Effector memory CD8-positive, alpha-beta T cell (primary cell): ENCODE measurements at regions not wholly inside any gene's neighbourhood (a gene's known extent, or its start where the extent isn't known, plus 50 kb on each side); places are given as distances from the start of the nearest gene placed in this dataset.

Source experiments
- ATAC-seq: fragments of 150-1000 bp; cut with Tn5 transposase; replicated peaks from 2 replicates; pipeline ENCODE4 v1.10.0; 2021; ENCODE audit warnings: mild to moderate bottlenecking, moderate library complexity
- DNase-seq, 3 experiments: peaks; one replicate each; pipeline ENCODE4 v3.0.0; 2021
- H3K27ac Mint-ChIP-seq, 2 donors: one replicate each; pipeline ENCODE4 v1.8.0; 2022; ENCODE audit warnings: mild to moderate bottlenecking in 2 of 2, mixed read lengths in 2 of 2, moderate library complexity in 2 of 2
- H3K27me3 Mint-ChIP-seq, 2 donors: one replicate each; pipeline ENCODE4 v1.8.0; 2022; ENCODE audit warnings: mixed read lengths in 2 of 2
- H3K36me3 Mint-ChIP-seq: one replicate; pipeline ENCODE4 v1.8.0; 2022; ENCODE audit warnings: mild to moderate bottlenecking, moderate library complexity, mixed read lengths; ENCODE audit not compliant: insufficient read depth
- H3K4me1 Mint-ChIP-seq, 2 donors: one replicate each; pipeline ENCODE4 v1.8.0; 2022; ENCODE audit warnings: low read depth in 2 of 2, mixed read lengths in 2 of 2
- H3K4me3 Mint-ChIP-seq, 2 donors: one replicate each; pipeline ENCODE4 v1.8.0; 2022; ENCODE audit warnings: mild to moderate bottlenecking in 2 of 2, mixed read lengths in 2 of 2, moderate library complexity in 2 of 2
- H3K9me3 Mint-ChIP-seq, 2 donors: one replicate each; pipeline ENCODE4 v1.8.0; 2022; ENCODE audit warnings: mixed read lengths in 2 of 2

DNA sequence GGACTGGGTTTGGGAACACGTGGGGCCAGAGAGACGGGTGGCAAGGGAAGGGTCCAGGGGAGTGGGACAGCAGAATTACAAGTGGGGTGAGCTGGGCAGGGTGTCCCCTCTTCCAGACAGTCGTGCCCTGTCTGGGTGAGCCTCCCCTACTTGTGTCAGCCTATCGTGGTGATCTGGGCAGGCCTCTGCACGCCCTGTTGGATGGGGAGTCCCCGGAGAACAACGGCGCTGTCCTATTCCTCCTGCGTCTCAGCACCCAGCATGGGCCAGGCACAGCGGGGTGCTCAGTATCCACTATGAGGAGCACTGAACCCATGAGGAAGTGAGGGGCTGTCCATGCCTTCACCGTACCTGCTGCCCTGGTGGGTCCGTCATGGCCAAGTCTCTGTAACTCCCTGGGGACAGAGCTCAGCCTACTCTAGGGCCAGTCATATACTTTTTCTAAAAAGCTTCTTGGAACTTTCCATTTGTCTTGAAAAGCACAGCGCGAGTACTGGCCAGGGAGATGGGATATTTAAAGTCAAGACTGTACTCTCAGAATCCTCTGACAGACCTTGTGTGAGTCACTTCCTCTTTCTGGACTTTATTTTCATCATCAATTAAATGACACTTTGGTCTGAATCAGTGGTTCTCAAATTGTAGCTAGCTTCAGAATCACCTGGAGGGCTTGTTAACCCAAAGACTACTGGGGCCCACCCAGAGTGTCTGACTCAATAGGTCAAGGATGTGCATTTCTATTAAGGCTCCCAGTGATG lies 81.7 kb upstream of the NECTIN1 start:
- H3K36me3 Mint-ChIP-seq, result peaks cover 3% of the 10 kb centered on the region
- ATAC-seq (no peak), DNase-seq (no peak)
- no peak overlapping the region for H3K27ac Mint-ChIP-seq
- peaks cover 26 to 55% of the 10 kb centered on the region in 2 donors for H3K27me3 Mint-ChIP-seq
- H3K9me3 Mint-ChIP-seq, result no peaks in the 10 kb centered on the region
- H3K4me3 Mint-ChIP-seq, result no peak overlapping the region
- H3K4me1 Mint-ChIP-seq, result no peaks in the 10 kb centered on the region

DNA sequence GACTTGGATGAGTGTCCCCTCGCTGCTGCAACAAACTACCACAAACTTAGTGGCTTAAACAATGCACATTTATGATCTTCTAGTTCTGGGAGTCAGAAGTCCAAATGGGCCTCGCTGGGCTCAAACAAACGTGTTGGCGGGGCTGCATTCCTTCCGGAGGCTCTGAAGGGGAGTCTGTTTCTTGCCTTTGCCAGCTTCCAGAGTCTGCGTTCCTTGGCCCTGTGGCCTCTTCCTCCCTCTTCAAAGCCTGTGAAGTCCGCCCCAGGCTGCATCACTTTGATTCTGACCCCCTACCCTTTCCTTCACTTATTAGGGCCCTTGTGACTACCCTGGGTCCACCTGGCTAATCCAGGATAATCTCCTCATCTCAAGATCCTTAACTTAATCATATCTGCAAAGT lies 80.3 kb upstream of the NECTIN1 start:
- H3K9me3 Mint-ChIP-seq, result no peaks in the 10 kb centered on the region
- H3K27ac Mint-ChIP-seq, result no peak overlapping the region
- H3K4me1 Mint-ChIP-seq, result no peaks in the 10 kb centered on the region
- H3K27me3 Mint-ChIP-seq, result peaks cover 19 to 68% of the 10 kb centered on the region in 2 donors
- DNase-seq (no peak), ATAC-seq (no peak)
- H3K36me3 Mint-ChIP-seq, result peaks cover 3% of the 10 kb centered on the region
- H3K4me3 Mint-ChIP-seq, result no peak overlapping the region

DNA sequence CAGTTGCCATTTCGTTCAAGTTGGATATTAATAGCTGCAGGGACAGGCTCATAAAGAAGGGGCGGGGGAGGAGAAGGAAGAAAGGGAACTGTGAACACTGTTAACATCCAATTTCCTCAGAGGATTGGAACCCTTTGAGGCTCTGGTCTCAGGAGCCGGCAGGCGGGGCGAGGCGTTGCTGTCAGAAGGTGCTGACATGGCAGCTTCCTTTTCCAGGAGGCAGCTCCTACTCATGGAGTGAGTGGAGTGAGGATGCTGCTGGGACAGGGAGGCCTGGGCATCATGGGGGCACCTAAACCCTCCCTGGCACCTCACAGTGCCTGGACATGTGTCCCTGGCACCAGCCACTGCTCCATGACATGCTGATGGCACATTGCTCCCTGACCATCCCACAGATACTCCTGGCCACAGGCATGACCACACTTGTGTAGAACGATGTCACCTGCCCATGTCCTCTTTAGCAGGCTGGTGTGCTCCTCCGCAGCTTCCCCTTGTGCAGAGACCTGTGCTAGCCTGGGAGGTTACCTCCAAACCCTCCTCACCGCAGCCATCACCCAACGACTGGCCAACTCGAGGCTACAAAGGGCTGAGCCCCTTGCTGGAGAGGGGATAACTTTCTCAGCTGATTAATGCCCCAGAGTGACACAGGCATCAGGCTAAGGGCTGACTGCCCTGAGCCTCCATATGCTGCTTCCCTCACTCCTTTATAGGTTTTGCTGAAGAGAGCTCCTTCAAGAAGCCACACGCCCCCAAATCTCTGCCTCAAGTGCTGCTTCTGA lies 79.6 kb upstream of the NECTIN1 start:
- DNase-seq (no peak), ATAC-seq (no peak)
- Mint-ChIP-seq H3K36me3 (peaks cover 3% of the 10 kb centered on the region), H3K4me1 (no peaks in the 10 kb centered on the region), H3K4me3 (no peak overlapping the region), H3K27ac (no peak overlapping the region), H3K27me3 (peaks cover 19 to 69% of the 10 kb centered on the region in 2 donors), H3K9me3 (no peaks in the 10 kb centered on the region)

DNA sequence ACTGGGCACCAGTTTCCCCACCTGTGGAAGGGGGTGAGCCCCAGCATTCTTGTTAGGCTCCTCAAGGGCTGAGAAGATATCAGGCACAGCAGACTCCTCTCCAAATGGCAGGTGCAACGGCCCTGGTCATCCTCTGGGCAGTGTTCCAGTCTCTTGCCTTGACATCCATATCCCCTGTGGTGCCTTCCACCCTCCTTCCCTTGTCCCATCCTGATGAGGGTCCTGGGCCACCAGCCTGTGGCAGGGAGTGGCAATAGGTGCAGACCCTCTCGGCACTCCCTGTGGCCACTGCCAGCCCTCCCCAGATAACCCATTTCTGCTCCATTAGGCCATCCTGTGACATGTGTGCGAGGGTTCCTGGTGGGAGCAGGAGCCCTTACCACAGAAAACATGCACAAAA lies 78.8 kb upstream of the NECTIN1 start:
- Mint-ChIP-seq H3K27ac (peak overlapping the region in 1 of 2 donors; percentile 45), H3K9me3 (no peaks in the 10 kb centered on the region), H3K36me3 (peaks cover 3% of the 10 kb centered on the region), H3K4me3 (no peak overlapping the region), H3K27me3 (peaks cover 19 to 70% of the 10 kb centered on the region in 2 donors), H3K4me1 (no peaks in the 10 kb centered on the region)
- ATAC-seq, result no peak
- DNase-seq, result no peak

DNA sequence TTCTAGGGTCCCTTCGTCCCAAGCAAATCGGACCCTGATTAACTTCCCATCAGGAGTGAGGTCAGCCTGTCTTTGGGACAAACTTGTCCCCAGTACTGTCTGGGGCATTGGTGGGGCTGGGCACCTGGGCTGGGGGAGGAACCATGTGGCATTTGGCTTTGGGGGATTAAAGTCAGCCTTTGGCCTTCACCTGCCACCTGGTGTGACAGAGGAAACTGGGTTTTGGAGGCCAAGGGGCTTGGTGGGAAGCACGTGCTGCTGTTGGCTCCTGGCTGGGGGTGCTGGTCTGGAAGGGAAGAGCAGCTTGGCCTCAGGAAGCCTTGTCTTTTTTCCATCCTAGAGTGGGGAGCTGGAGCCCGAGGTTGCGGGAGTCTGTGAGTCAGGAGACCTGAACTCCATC lies 78.4 kb upstream of the NECTIN1 start:
- ATAC-seq (no peak), DNase-seq (no peak)
- peak overlapping the region in 1 of 2 donors; percentile 45 for H3K27ac Mint-ChIP-seq
- H3K4me1 Mint-ChIP-seq, result no peaks in the 10 kb centered on the region
- no peak overlapping the region for H3K4me3 Mint-ChIP-seq
- peaks cover 19 to 70% of the 10 kb centered on the region in 2 donors for H3K27me3 Mint-ChIP-seq
- peaks cover 3% of the 10 kb centered on the region for H3K36me3 Mint-ChIP-seq
- no peaks in the 10 kb centered on the region for H3K9me3 Mint-ChIP-seq

DNA sequence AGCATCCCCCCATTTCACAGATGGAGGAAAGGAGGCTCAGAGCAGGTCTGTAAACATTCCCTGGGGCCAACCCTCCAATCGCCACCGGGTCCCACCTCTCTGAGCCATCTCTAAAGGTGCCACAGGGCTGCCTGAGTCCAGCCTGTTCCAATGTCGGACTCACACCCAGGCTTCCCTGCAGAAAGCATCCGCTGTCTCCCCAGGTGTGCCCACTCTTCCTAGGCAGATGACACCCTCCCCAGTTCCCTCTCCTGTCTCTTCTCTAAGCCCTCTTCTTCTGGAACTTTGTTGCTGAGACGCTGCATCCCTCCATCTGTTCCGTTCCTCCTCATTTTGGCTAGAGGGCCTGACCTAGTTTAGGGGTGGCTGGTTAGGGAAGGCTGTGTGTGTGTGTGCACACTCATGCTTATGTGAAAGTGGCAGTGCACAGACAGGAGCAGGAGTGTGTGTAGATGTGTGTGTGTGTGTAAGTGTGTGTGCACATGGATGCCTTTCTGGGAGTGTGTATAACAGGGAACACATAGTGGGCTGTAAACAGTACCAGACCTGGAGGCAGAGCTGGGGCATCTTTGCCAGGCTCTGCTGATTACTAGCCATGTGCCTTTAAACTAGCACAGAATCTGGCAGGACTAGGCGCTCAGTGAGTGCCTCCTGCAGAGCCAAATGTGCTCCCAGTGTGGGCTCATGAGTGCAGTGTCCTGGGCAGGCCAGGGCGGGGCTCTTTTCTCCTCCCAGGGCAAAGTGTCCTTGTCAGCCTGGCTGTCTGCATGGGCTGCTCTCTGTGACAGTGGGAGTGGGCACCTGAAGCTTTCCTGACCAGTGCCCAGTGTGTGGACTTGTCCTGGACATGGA lies 77.3 kb upstream of the NECTIN1 start:
- ATAC-seq (no peak), DNase-seq (no peak)
- no peaks in the 10 kb centered on the region for H3K4me1 Mint-ChIP-seq
- H3K27me3 Mint-ChIP-seq, result peaks cover 25 to 79% of the 10 kb centered on the region in 2 donors
- H3K4me3 Mint-ChIP-seq, result no peak overlapping the region
- no peak overlapping the region for H3K27ac Mint-ChIP-seq
- no peaks in the 10 kb centered on the region for H3K36me3 Mint-ChIP-seq
- H3K9me3 Mint-ChIP-seq, result no peaks in the 10 kb centered on the region

DNA sequence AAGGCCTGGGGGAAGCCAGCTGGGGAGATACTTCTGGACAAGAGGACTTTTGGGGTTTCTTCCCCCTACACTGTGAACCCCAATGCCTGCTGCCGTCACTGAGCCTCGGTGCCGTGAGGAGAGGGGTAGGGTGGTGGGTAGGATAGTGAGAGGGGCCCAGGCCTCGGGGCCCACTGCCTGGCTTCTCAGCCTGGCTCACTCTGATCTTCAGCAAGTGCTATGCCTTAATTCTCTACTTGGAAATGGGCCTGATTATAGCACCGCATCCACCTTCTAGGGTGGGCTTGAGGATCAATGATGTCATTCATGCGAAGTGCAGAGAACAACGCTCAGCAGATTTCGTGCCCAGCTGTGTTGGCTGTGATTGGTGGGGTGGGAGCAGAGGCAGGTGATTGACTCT lies 76.7 kb upstream of the NECTIN1 start:
- DNase-seq (no peak), ATAC-seq (no peak)
- no peaks in the 10 kb centered on the region for H3K36me3 Mint-ChIP-seq
- no peak overlapping the region for H3K4me3 Mint-ChIP-seq
- H3K4me1 Mint-ChIP-seq, result no peaks in the 10 kb centered on the region
- no peak overlapping the region for H3K27ac Mint-ChIP-seq
- peaks cover 27 to 85% of the 10 kb centered on the region in 2 donors for H3K27me3 Mint-ChIP-seq
- H3K9me3 Mint-ChIP-seq, result no peaks in the 10 kb centered on the region

DNA sequence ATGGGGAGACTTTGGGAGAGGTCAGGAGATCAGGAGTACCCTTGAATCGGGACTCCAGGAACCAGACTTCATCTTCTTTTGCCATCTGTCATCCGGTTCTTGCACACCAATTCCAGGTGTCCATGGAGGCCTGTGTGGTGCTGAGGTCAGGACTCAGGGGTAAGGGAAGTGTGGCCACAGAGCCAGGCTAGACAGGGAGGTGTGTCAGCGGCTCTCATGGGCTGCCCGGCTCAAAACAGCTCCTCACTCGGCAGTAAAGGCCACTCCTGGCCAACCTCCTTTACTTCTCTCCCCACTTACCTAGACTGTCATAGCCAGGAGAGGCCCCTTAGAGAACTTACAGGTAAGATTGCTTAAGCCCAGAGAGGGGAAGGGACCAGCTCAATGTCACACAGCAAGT lies 75.7 kb upstream of the NECTIN1 start:
- Mint-ChIP-seq H3K9me3 (no peaks in the 10 kb centered on the region), H3K36me3 (no peaks in the 10 kb centered on the region), H3K27ac (no peak overlapping the region), H3K4me3 (no peak overlapping the region), H3K4me1 (no peaks in the 10 kb centered on the region), H3K27me3 (peaks cover 27 to 84% of the 10 kb centered on the region in 2 donors)
- ATAC-seq (no peak), DNase-seq (no peak)

DNA sequence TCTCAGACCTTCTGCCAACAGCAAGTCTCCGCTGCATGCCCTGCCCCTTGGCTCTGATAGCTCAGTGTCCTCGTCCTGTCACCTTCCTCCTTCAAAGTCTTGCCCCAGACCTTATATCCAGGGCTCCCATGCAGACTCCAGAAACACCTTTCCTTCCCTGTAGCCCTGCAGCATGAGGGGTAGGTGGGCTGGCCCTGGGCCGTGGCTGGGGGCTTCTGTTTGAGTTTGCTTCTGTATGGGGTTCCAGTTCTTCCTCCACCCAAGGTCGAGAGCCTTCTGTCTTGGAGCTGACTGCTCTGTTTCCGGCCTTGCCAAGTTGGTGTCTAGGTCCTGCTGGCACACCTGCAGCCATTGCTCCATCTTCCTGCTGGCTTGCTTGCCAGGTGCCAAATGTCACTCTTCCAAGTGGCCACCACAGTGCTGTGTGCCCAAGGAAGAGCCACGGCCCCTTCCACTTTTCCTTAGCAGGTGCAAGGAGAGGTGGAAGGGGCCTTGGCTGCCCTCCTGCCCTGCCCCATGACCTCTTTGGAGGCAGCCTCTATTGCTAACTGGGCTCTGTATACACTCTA lies 74.8 kb upstream of the NECTIN1 start:
- Mint-ChIP-seq H3K4me1 (no peaks in the 10 kb centered on the region), H3K36me3 (no peaks in the 10 kb centered on the region), H3K4me3 (no peak overlapping the region), H3K27ac (no peak overlapping the region), H3K9me3 (no peaks in the 10 kb centered on the region), H3K27me3 (peaks cover 36 to 84% of the 10 kb centered on the region in 2 donors)
- ATAC-seq (no peak), DNase-seq (no peak)

DNA sequence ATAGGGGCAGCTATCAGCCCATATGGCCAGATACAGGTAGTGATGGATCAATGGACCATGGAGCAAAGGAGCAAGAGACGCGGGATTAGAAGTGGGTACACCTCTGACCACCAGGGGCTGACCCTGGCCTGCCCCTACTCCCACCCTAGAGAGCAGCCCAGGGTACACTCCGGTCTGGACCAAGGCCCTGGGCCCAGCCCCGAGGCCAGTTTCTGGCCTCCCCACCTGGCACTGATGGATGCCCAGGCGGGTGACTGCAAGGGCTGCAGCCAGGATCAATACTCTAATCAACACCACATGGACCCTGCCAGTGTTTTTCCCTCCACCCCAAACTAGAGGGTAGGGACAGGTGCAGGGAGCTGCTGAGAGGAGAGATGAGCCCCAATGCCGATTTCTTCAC lies 74.1 kb upstream of the NECTIN1 start:
- Mint-ChIP-seq H3K9me3 (no peaks in the 10 kb centered on the region), H3K4me1 (no peaks in the 10 kb centered on the region), H3K27ac (no peak overlapping the region), H3K36me3 (no peaks in the 10 kb centered on the region), H3K27me3 (peaks cover 32 to 81% of the 10 kb centered on the region in 2 donors), H3K4me3 (no peak overlapping the region)
- DNase-seq (no peak), ATAC-seq (no peak)

DNA sequence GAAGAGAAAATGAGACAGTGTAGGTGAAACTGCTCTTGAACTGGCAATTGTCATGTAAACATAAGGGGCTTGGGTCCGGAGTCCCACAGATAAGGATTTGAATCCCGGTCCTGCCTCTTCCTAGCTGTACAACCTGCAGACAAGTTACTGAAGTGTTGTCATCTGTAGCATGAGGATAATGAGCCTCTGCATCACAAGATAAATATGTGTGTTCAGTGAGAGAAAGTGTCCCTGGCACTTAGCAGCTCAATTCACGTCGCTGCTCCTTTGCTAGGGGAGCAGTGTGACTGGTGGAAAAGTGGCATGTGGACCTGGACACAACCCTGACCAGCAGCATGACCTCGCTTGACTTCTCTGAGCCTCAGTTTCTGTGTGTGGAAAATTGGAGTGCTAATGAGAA lies 73.7 kb upstream of the NECTIN1 start:
- no peak overlapping the region for H3K4me3 Mint-ChIP-seq
- H3K27ac Mint-ChIP-seq, result no peak overlapping the region
- no peak for ATAC-seq

DNA sequence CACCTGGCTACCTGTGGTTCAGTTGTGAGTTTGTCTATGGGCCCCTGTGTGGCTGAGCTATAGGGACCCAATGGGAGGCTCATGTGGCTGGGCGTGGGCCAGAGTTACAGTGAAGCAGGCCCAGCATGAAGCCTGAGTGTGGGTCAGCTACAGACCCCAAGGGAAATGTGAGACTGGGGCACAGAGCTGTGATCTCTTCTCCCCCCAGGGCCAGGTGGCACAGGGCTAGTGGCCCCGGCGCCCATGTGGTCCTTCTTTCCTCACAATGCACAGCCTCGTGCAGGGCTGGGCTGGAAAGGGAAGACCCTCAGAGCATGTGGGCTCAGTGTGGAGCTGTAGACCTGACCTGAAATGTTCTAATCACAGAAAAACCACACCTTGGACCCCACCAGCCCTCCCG lies 71.6 kb upstream of the NECTIN1 start:
- no peak for DNase-seq
- Mint-ChIP-seq H3K9me3 (no peaks in the 10 kb centered on the region), H3K27ac (no peak overlapping the region), H3K36me3 (no peaks in the 10 kb centered on the region), H3K27me3 (peaks cover 35 to 81% of the 10 kb centered on the region in 2 donors), H3K4me1 (no peaks in the 10 kb centered on the region), H3K4me3 (no peak overlapping the region)
- no peak for ATAC-seq

More for the DNA sequence above, 73.7 kb upstream of the NECTIN1 start:
- H3K4me1 Mint-ChIP-seq, result no peaks in the 10 kb centered on the region
- no peaks in the 10 kb centered on the region for H3K9me3 Mint-ChIP-seq
- peaks cover 29 to 80% of the 10 kb centered on the region in 2 donors for H3K27me3 Mint-ChIP-seq
- no peaks in the 10 kb centered on the region for H3K36me3 Mint-ChIP-seq
- DNase-seq, result no peak

DNA sequence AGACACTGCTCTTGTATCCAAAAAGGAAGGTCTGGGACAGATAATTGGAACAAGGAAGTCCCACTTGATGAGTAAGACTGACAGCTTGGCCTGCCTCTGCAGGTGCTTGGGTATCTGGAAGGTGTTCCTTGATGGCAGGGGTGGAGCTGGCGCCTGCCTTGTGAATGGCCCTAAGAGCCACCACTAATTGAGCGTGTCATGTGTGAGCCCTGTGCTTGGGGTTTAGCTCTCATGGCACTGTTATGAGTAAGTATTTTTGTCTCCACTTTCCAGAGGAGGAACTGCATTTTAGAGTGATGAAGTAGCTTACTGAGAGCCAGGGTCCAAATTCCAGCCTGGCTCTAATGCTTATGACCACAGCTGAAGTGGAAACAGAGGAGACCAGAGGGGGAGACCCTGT lies 71.2 kb upstream of the NECTIN1 start:
- Mint-ChIP-seq H3K4me1 (no peaks in the 10 kb centered on the region), H3K27me3 (peaks cover 35 to 81% of the 10 kb centered on the region in 2 donors), H3K27ac (no peak overlapping the region), H3K4me3 (no peak overlapping the region), H3K9me3 (no peaks in the 10 kb centered on the region), H3K36me3 (no peaks in the 10 kb centered on the region)
- no peak for ATAC-seq
- DNase-seq, result no peak
